Fibroblast of lung (primary cell): ENCODE measurements at regions not wholly inside any gene's neighbourhood (a gene's known extent, or its start where the extent isn't known, plus 50 kb on each side); places are given as distances from the start of the nearest gene placed in this dataset.

ENCODE experiments used
- EZH2 ChIP-seq: IDR thresholded peaks from 2 replicates; pipeline ENCODE4 v1.5.1; 2012; ENCODE audit warnings: low read length, control low read depth, mild to moderate bottlenecking; ENCODE audit errors: missing control alignments
- TF ChIP-seq, protein P1 (sequence below), 2 donors: IDR thresholded peaks in 1 of 2; conservative IDR thresholded peaks in 1 of 2; 1 replicate in 1 of 2; 2 replicates in 1 of 2; pipeline ENCODE4 v1.5.1; 2011 to 2012; ENCODE audit warnings: low read length in 2 of 2, control low read depth in 1 of 2, inconsistent platforms in 1 of 2, low read depth in 1 of 2, mild to moderate bottlenecking in 1 of 2

DNA sequence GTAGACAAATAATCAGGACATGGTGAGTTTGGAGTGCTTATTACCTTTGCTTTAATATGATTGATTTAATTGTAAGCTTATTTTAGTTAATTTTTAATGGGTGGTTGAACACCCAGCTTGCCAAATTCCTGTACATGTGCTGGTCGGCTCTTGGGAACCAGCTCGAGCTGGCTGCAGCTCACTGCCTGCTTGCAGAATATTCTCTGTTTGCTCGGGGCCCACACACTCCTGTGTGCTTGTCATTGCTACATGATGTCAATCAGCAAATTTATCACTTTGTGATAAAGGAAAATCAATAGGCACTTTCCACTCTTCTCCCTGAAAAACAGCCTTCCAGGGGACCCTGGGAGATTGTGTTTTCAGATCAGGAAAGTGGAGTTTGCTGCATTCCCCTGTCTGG is 141.1 kb upstream of the LHX5 start:
- TF ChIP-seq, protein P1, sequence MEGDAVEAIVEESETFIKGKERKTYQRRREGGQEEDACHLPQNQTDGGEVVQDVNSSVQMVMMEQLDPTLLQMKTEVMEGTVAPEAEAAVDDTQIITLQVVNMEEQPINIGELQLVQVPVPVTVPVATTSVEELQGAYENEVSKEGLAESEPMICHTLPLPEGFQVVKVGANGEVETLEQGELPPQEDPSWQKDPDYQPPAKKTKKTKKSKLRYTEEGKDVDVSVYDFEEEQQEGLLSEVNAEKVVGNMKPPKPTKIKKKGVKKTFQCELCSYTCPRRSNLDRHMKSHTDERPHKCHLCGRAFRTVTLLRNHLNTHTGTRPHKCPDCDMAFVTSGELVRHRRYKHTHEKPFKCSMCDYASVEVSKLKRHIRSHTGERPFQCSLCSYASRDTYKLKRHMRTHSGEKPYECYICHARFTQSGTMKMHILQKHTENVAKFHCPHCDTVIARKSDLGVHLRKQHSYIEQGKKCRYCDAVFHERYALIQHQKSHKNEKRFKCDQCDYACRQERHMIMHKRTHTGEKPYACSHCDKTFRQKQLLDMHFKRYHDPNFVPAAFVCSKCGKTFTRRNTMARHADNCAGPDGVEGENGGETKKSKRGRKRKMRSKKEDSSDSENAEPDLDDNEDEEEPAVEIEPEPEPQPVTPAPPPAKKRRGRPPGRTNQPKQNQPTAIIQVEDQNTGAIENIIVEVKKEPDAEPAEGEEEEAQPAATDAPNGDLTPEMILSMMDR (conservative IDR thresholded peaks at IDR 0.05 in 1 of 2, IDR thresholded peaks at IDR 0.05 in 1 of 2; ENCODE audit: low read depth in 1 of 2, low read length in 2 of 2): no peak
- no peak for TF ChIP-seq EZH2
